GM04503 (cell line): ENCODE measurements at regions not wholly inside any gene's neighbourhood (a gene's known extent, or its start where the extent isn't known, plus 50 kb on each side); places are given as distances from the start of the nearest gene placed in this dataset.

Source experiments
- DNase-seq: peaks from one replicate; pipeline ENCODE4 v3.0.0-alpha.2; 2012; ENCODE audit warnings: low read depth

- DNase-seq: no peak
These were observed 87.2 kb upstream of the POU3F1 start for GRCh38 chr1:38133756-38134155.

GRCh38 chr1:38133304-38133703, 86.7 kb upstream of the POU3F1 start:
- no peak for DNase-seq

- no peak for DNase-seq
These were observed 86.1 kb upstream of the POU3F1 start for GRCh38 chr1:38132681-38133080.

GRCh38 chr1:38131024-38131585, 84.5 kb upstream of the POU3F1 start:
- DNase-seq: no peak

GRCh38 chr1:38129971-38130370, 83.4 kb upstream of the POU3F1 start:
- no peak for DNase-seq

GRCh38 chr1:38129473-38129872, 82.9 kb upstream of the POU3F1 start:
- no peak for DNase-seq

- no peak for DNase-seq
These were observed 82.4 kb upstream of the POU3F1 start for GRCh38 chr1:38128926-38129453.

- no peak for DNase-seq
These were observed 81.9 kb upstream of the POU3F1 start for GRCh38 chr1:38128511-38128910.

GRCh38 chr1:38127428-38127827, 80.8 kb upstream of the POU3F1 start:
- peak; percentile 27 for DNase-seq

- DNase-seq: no peak
These were observed 80.4 kb upstream of the POU3F1 start for GRCh38 chr1:38126970-38127369.

- no peak for DNase-seq
These were observed 79.4 kb upstream of the POU3F1 start for GRCh38 chr1:38125837-38126520.

GRCh38 chr1:38125016-38125415, 78.4 kb upstream of the POU3F1 start:
- no peak for DNase-seq

- no peak for DNase-seq
These were observed 77.0 kb upstream of the POU3F1 start for GRCh38 chr1:38123356-38124135.

- DNase-seq: no peak
These were observed 74.7 kb upstream of the POU3F1 start for GRCh38 chr1:38121231-38121680.

GRCh38 chr1:38120552-38121230, 74.1 kb upstream of the POU3F1 start:
- DNase-seq: no peak

GRCh38 chr1:38118976-38119375, 72.4 kb upstream of the POU3F1 start:
- DNase-seq: no peak

GRCh38 chr1:38117444-38117887, 70.9 kb upstream of the POU3F1 start:
- no peak for DNase-seq

- DNase-seq: no peak
These were observed 69.1 kb upstream of the POU3F1 start for GRCh38 chr1:38115682-38116202.

GRCh38 chr1:38115226-38115625, 68.6 kb upstream of the POU3F1 start:
- no peak for DNase-seq

- peak; percentile 26 for DNase-seq
These were observed 67.8 kb upstream of the POU3F1 start for GRCh38 chr1:38114241-38115026.

GRCh38 chr1:38113159-38113666, 66.6 kb upstream of the POU3F1 start:
- DNase-seq: no peak
